ENCODE measurements at regions not wholly inside any gene's neighbourhood (a gene's known extent, or its start where the extent isn't known, plus 50 kb on each side); places are given as distances from the start of the nearest gene placed in this dataset.
A peak's percentile ranks its signal among the peaks of the same experiment; 100 is the strongest.

GRCh38 chr11:45597097-45597496, 68.3 kb downstream of the CHST1 start:
- DNase-seq = no peak

- no peak for DNase-seq
These were observed 68.9 kb downstream of the CHST1 start for GRCh38 chr11:45596571-45596970.

- no peak for DNase-seq
These were observed 71.4 kb downstream of the CHST1 start for GRCh38 chr11:45593992-45594391.

GRCh38 chr11:45592636-45593035, 72.8 kb downstream of the CHST1 start:
- no peak for DNase-seq

- no peak for DNase-seq
These were observed 74.7 kb downstream of the CHST1 start for GRCh38 chr11:45590743-45591142.

- no peak for DNase-seq
These were observed 80.2 kb downstream of the CHST1 start for GRCh38 chr11:45585205-45585604.

- no peak for DNase-seq
These were observed 81.3 kb downstream of the CHST1 start for GRCh38 chr11:45583981-45584566.

GRCh38 chr11:45580399-45580798, 85.0 kb downstream of the CHST1 start:
- peak; percentile 16 to 57 for DNase-seq

GRCh38 chr11:45578316-45578715, 87.1 kb downstream of the CHST1 start:
- DNase-seq = no peak

GRCh38 chr11:45577752-45578151, 87.7 kb downstream of the CHST1 start:
- no peak for DNase-seq

- no peak for DNase-seq
These were observed 88.8 kb downstream of the CHST1 start for GRCh38 chr11:45576461-45577215.

GRCh38 chr11:45573728-45574127, 91.7 kb downstream of the CHST1 start:
- no peak for DNase-seq

GRCh38 chr11:45572354-45573123, 92.9 kb downstream of the CHST1 start:
- DNase-seq = no peak

- no peak for DNase-seq
These were observed 95.6 kb downstream of the CHST1 start for GRCh38 chr11:45569776-45570175.

GRCh38 chr11:45568049-45568448, 97.4 kb downstream of the CHST1 start:
- DNase-seq = no peak

GRCh38 chr11:45565446-45565988, 99.9 kb downstream of the CHST1 start:
- no peak for DNase-seq

- DNase-seq = no peak
These were observed 101.6 kb downstream of the CHST1 start for GRCh38 chr11:45563810-45564209.

GRCh38 chr11:45563171-45563570, 102.3 kb downstream of the CHST1 start:
- DNase-seq = no peak

- DNase-seq = no peak
These were observed 104.5 kb downstream of the CHST1 start for GRCh38 chr11:45560913-45561281.

- no peak for DNase-seq
These were observed 105.1 kb downstream of the CHST1 start for GRCh38 chr11:45560155-45560912.

- no peak for DNase-seq
These were observed 108.3 kb downstream of the CHST1 start for GRCh38 chr11:45556851-45557707.

Measured in Kasumi-1 (cell line).